HK-2 (cell line): ENCODE measurements at regions not wholly inside any gene's neighbourhood (a gene's known extent, or its start where the extent isn't known, plus 50 kb on each side); places are given as distances from the start of the nearest gene placed in this dataset.
"Not testable (repeated sequence)": the region's sequence is repeated elsewhere in the genome, so short reads cannot be mapped to it uniquely, and the experiment has no call there.

ENCODE experiments used
- DNase-seq: peaks from one replicate; pipeline ENCODE4 v3.0.0-alpha.2; 2018; ENCODE audit not compliant: unreplicated experiment

DNA sequence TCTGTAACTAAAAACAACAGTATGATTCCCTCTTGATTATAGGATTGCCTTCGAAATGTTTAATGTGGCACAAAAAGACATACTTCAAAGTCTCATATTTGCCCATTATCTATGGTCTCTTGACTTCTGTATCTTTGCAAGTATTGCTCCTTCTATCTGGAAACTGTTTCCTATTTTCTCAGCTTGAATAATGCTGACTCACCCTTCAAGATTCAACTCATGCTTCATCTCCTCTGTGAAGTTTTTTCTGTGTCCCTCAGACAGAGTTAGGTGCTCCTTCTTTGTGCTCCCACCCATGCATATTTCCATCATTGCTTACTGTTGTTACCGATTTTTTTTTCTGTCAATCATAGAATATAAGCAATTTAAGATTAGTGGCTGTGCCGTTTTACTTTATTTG lies 192.8 kb upstream of the ROBO1 start:
- DNase-seq, result no peak

DNA sequence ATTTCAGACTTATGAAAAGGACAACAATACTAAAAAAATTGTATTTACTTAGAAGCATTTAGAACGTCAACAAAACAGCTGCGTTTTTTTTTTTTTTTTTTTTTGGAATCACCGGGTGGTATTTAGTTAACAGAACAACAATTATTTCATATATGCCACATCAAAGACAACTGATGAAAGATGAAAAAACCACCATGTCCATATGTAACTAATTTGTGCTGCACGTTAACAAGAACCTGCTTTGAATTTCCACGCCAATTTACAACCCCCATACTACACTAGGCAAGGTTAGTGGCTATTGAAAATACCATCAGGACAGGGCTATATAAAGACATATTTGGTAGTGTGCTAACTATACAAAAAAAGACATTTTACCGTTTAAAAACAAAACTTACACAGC lies 189.3 kb upstream of the ROBO1 start:
- no peak for DNase-seq

DNA sequence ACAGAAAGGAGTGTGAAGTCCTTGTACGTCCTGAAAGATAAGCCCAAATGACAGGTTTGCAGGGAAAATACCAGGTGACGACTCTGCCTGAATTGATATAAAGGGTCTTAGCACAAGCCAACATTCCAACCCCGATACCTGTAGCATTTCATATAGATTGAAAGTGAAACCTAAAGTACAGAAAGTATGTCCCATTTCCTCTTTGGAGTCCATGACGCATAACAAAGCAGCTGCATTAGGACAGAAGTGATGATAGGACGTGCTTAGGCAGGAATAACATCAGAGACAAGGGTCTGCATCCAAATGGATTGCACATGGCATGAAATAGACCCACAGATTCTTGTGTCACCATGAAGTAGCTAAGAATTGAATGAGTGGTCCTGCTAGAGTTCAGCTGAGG lies 187.0 kb upstream of the ROBO1 start:
- no peak for DNase-seq

DNA sequence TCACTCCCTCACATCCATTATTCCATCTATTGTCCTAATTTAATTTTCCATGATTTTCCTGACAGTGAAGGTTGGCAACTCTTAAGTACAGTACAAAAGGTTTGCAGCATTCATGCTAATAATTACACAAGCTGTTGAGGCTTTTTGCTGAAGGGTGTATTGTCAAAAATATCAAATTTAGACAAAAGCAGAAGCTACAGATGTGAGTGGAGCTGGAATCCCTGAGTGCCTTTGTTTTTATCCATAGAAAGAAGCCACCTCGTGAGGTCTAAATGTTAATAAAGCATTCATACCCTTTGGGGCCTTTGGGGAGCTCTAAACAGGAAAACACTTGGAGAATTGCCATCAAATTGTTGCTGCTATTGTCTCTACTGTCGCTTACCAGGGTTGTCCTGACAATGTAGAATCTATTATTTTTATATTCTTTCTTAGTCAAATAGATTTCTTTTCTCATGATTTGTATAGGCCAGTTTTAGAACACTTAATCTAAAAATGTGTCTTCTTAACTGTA lies 185.8 kb upstream of the ROBO1 start:
- DNase-seq, result no peak

DNA sequence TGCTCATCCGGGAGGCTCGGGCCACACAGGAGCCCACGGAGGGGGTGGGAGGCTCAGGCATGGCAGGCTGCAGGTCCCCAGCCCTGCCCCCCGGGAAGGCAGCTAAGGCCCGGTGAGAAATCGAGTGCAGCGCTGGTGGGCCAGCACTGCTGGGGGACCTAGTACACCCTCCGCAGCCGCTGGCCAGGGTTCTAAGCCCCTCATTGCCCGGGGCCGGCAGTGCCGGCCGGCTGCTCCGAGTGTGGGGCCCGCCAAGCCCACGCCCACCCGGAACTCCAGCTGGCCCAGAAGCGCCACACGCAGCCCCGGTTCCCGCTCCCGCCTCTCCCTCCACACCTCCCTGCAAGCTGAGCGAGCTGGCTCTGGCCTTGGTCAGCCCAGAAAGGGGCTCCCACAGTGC lies 183.6 kb upstream of the ROBO1 start:
- not testable (repeated sequence) for DNase-seq

DNA sequence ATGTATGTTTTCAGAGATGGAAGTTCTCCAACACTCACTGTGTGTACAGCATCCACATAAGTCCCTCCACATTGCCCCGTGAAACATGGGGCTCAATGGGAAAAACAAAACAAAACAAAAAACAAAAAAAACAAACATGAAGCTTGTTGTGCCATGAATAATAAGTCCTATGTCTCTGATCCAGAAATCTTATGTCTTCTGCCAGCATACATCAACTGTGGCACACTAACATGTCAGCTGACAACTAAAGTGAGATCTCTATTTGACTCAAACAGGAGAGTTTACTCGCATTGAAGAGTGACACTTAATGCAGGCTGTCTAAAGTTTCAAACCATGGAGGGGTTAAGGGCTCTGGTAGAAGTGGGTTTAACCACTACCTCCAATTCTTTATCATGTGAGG lies 180.2 kb upstream of the ROBO1 start:
- DNase-seq, result no peak

DNA sequence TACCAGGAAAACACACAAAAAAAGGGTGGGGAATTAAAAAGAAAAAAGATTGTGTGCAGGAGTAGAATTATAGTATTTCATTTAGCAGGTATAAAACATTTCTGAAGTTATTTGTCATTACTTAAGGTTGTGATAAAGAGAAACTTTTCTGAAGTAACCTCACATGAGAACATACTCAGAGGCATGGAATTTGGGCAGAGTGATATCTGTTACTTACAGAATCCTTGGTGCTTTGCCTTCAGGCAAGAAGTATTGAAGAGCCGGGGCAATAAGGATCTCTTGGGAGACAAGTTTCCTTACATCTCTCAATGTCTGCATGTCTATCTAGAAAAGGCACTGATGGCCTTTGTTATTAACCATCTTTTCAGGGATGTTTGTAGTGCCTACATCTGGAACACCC lies 179.7 kb upstream of the ROBO1 start:
- DNase-seq, result no peak

DNA sequence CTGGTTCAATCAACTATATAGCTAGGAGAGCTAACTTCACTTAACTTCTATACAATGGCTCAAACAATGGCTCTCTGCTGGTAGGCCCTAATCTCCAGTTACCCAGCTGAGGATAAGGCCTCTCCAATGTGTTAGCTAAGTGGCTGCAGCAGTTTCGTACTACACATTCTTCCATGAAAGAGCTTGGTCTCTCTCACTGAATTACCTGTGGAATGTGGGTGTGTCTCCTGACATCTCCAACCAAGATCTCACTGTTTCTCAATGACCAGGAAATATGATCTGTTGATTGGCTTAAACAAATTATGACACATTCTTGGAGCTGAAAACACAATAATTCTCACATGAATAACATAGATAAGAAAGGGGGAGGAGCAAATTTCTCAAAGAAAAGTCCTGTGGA lies 169.8 kb upstream of the ROBO1 start:
- DNase-seq, result no peak

DNA sequence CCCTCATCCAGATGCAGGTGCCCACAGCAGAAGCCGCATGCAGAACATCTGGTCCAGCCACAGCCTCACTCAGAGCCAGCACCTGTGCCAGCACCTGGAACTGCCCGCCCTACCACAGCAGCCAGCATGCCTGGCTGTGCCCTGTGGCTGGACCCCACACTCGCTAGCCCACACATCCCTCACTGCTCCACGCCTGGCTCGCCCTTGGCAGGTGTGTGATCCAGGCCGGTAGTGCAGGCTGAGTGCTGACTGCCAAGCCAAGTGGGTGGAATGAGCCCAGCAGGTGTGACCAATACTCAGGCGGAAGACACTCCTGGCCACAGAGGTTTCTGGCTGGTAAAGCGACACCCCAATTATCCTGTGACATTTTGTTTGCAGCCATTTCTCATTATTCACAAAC lies 162.4 kb upstream of the ROBO1 start:
- no peak for DNase-seq

DNA sequence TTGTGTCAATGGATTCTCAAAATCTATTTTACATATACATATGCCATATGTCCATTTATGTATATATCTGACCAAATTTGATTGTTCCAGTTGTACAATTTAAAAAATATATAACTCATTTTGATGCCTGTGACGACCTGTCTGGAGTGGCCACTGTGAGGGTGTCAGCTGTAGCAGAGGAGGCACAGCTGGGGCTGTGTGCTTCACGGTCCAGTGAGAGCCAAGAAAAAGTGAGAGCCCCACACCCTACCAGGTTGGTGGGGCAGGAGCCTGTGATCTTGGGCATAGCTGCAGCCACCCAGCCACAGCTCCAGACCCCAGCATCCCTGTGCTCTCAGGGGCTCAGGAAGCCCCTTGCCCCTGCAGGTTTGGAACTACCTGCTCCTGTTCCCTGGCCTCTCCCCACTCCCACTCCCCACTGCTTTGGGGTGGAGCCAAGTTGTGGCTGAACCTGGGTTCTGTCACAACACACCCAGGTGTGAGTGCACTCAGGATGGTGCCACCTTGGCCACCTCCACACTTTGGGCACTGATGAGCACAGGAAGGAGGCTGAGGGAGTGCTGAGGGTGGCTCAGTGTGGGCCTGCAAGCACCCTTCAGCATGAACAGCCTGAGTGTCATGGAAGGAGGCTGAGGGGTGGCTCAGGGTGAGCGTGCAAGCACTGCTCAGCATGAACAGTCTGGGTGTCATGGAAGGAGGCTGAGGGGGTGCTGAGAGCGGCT lies 161.1 kb upstream of the ROBO1 start:
- no peak for DNase-seq

DNA sequence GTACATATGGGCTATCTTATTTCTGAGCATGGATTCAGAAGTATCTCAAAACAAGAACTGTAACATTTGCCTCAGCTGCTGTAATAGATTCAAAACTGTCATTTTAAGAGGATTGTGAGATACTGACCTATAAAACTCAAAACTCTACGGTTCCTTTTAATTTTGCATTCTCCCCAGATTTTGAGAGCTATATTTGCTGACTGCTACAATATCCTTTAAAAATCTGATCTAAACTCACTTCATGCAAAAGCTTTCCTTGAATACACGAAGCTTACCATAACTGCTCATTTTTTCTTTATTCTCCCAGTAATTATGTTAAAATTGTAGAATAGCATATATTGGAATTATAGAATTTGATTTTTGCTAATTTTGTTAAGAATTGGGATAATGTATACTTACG lies 158.7 kb upstream of the ROBO1 start:
- DNase-seq, result no peak

DNA sequence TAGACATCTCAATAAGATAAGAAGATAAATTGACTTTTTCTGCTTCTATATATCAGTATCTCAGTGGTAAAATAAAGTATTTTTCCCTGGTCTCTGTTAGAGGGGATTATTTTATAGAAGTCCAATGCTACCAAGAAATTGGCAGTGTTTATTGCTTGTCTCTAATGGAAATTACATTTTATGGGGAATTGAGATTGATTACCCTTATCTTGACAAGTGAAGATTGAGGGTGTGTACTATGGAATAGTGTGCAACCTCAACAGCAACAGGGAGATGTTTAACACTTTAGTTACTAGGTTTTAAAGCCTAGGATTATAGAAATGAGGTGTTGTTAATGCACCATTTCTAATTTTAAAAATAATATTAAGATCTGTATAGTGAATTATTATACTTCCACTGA lies 154.8 kb upstream of the ROBO1 start:
- no peak for DNase-seq

DNA sequence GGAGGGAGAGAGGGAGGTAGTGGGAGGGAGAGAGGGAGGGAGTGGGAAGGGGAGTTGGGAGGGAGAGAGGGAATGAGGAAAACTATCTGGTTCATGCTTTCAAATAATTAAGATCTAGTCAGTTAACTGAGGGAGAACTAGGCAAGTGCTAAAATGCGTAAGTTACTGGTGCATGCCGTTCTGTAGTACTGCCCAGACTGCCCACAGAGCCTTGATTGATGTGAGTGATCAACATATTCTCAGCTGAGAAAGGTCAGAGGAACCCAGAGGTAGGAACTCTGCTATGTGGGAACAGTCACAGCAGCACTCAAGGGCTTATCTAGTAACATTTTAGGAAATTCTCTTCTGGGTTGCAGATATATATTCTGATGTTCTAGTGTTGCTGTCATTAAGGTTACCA lies 149.8 kb upstream of the ROBO1 start:
- no peak for DNase-seq

DNA sequence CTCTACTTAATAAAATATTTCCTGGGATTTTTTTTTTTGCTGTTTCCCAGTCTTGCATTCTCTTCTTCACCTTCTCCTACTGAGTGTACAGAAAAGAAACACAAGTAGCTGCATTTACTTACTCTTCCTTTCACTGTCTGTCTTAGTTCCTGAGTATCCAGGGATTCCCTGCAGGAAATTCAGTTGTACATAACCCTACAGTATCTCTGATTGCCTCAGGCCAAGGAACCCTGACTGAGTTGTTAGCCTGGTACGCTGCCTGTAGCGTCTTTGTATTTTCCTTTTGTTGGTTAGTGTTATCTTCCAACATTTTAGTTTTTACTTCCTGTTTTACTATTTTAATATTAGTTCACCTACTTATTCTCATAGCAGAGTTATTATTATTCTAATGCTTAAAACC lies 142.5 kb upstream of the ROBO1 start:
- DNase-seq, result no peak

DNA sequence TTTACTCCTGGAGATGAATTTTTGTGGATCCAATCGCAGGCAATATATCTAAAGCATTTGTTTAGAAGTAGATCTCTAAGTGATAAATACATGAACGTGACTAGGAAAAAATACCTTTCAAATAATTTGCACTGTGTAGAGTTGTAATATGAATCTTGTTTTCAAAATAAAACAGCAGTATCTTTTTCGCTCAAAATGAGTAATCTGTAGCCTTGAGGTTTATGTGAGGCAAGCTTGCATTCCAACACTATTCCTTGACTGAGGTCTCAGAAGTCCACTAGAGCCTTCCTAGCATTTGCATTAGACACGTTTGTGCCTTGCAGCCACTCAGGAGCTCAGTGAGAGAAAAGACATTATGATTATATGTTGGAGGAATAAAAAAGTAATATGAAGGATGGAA lies 138.3 kb upstream of the ROBO1 start:
- no peak for DNase-seq

DNA sequence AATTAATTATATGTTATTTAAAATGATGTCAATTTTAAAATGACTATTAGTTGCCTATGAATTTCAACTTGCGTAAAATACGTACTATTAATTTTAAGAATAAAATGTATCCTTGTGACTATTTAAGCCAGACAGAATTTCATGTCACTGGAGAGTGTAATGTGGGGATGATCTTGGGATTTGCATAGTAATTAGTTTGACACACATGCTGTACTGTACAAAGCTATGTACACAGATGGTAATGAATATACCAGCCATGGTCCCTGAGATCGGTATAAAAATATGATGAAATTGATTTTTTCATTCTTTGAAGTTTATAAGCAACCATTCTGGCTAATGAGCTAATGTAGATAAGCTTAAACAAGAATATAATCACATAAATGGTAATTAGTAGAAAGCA lies 134.4 kb upstream of the ROBO1 start:
- DNase-seq, result no peak

DNA sequence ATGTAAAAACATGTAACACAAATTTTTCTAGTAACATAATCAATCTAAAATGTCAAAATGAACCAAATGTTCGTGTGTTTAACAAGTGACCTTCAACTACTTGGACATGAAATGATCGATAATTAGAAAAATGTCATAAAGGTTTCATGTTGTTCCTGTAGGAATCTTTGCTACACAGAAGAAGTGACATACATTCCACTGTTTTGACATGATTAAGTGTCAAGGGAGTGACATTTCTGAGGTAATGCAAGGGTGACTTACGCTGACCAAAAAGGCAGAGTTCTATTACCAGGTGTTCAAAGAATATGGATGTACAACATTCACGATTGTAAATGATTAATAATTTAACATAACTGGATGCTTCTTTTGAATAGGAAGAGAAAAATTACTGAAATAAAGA lies 131.1 kb upstream of the ROBO1 start:
- DNase-seq, result no peak

DNA sequence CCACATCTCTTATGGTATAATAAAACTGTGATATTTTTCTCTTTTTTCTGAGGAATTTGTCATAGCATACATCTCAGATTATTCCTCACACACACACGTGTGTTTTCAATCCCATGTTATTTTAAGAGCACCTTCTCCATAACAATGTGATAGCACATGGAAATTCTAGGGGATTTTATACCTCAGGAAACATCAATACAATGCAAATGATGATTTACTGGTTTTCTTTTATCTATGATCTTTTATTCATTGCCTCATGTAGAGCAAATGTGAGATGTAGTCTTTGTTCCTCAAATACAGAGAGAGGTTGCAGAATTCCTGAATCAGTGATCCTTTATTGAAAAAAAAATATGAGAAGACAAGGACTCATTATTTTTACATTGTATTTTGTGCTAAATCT lies 128.3 kb upstream of the ROBO1 start:
- no peak for DNase-seq

DNA sequence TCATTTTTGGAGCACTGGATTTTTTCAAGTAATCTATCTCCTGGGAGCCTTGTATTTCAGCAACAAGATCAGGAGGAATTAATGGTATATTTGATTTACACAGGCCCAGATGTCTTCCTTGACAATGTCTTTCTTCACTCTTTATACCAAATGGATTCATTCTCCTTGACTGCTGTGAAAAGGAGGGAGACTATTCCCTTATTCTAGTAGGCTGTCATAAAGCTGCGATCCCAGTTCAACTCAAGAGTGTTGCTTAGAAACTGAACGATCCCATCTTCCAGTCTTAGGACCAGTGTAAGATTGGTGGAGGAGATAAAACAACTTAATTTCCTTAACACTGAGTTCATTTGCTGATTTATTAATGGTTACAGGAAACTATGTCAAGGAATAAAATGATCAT lies 119.4 kb upstream of the ROBO1 start:
- no peak for DNase-seq

DNA sequence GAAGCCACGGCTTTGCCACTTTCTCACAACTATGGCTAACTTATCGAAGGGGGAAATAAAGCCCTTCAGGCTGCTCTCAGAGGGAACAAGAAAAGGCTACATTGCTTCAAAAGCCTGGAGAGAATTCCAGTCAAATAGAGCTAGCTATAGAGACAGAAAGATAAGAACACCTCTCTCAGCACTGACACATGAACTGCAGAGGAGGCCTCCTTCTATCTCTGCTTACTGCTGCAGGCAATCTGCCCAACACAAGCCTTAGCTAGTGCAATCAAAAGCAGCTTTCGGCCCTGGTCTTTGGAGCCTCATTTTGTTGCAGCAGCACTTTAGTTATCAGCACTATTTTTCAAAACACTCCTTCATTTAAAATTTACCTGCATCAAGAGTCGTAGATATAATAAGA lies 118.4 kb upstream of the ROBO1 start:
- DNase-seq, result no peak

DNA sequence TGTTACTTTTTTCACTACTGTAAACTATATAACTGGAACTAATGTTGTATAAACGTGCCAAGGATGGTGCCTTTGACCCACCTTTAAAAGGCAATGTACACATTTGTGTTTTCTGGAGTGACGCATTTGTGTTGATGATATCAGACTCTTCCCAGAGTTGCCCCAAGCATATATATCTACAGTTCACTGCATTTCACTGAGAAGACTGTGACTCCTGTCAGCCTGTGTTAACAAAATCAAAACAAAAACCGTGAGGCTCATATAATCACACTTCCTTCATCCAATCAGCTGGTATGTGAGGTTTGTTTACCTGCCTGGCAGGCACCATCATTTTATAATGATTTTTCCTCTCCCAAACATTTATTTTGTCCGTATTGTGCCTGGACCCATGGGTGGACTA lies 117.6 kb upstream of the ROBO1 start:
- DNase-seq, result no peak

DNA sequence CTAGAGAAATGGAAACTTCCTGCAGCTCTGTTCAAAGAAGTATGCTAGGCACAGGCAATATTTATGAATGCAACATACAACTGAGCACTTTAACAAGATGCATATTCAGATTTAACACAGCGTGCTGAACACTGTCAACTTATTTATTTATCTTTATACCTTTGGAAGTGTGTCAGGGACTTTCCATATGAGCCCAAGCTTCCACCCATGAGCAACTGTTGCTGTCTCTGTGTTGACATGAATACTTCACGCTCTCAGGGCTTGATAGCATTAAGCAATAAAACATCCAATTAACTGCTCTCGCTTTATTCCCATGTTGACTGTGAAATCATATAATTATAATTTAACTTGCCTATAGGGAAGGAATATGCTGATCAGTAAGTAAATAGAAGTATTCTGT lies 116.6 kb upstream of the ROBO1 start:
- DNase-seq, result no peak

DNA sequence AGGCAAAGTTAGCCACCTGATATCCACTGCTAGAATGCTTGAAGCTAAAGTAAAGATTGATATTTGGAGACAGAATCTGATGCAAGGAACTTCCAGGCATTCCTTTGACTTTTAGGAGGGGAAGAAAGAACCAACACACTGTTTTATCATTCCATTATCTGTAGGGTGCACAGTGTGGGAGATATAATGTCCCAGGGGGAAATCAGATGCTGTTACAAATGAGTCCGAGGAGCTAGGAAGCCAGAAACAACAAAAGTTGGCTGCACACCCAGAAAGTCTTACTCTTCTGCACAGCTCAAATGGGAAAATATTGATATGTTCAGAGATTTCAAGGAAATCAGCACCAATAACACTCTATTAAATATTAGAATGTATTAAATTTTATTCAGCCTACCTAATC lies 113.6 kb upstream of the ROBO1 start:
- no peak for DNase-seq

DNA sequence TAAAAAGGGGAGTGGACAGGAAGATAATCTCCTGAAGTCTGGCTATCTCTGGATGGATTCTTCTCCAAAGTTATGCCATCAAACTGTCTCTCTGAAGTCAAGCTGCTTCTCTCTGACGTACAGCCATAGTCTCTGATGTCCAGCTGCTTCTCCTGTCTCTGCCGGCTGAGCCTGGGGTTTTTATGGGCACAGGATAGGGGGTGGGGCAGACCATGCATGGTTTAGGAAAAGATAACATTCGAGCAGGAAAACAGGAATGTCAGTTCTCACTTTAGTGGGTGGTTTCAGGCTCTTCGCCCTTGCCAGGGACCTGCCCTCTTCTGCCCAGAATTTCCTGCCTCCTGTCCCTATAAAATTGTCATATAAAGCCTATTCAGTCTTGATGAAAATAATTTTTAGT lies 110.9 kb upstream of the ROBO1 start:
- DNase-seq, result no peak
